NCI-H1105 (cell line): ENCODE measurements at regions not wholly inside any gene's neighbourhood (a gene's known extent, or its start where the extent isn't known, plus 50 kb on each side); places are given as distances from the start of the nearest gene placed in this dataset.
"Not testable (repeated sequence)": the region's sequence is repeated elsewhere in the genome, so short reads cannot be mapped to it uniquely, and the experiment has no call there.

Experiments used
- DNase-seq: peaks from one replicate; lab custom pipeline; 2025; lab: John Stamatoyannopoulos, UW

- no peak for DNase-seq
These were observed 119.0 kb downstream of the NKX6-1 start for GRCh38 chr4:84379917-84380641.

- DNase-seq = no peak
These were observed 120.1 kb downstream of the NKX6-1 start for GRCh38 chr4:84378983-84379382.

DNA sequence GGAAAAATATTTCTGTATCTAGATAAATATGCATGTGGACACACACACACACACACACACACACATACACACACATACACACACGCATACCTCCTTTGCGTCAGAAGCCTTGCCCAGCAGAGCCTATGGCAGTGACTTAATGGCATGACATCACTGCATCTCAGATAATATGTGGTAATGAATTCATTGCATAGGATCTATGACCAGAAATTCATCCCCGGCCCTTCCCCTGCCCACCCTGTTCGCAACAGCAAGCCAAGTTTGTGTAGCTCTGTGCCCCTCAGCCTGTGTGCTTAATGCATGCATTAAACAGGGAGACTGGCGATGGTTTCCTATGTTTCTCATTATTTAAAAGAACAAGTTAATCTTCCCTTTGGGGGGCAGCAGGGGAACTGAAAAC, 120.7 kb downstream of the NKX6-1 start:
- no peak for DNase-seq

DNA sequence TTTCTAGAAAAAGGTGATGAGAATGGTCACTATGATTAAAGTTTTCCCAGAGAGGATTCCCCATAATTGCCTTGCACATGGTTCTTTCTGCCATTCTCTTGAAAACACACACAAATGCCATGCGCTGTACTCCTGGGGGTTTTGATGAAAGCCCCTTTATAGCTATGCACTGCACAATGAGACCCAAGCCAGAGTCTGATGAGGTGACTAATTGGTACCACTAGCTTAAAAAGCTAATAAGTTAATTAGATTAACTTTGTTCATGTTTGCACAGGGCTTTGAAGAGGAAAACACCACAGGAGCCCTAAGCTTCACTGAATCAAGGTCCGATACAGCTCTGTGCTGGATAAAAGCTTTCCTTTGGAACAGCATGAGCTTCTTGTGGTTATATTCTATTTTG, 132.2 kb downstream of the NKX6-1 start:
- DNase-seq = no peak

GRCh38 chr4:84366161-84366560, 132.9 kb downstream of the NKX6-1 start:
- no peak for DNase-seq

DNA sequence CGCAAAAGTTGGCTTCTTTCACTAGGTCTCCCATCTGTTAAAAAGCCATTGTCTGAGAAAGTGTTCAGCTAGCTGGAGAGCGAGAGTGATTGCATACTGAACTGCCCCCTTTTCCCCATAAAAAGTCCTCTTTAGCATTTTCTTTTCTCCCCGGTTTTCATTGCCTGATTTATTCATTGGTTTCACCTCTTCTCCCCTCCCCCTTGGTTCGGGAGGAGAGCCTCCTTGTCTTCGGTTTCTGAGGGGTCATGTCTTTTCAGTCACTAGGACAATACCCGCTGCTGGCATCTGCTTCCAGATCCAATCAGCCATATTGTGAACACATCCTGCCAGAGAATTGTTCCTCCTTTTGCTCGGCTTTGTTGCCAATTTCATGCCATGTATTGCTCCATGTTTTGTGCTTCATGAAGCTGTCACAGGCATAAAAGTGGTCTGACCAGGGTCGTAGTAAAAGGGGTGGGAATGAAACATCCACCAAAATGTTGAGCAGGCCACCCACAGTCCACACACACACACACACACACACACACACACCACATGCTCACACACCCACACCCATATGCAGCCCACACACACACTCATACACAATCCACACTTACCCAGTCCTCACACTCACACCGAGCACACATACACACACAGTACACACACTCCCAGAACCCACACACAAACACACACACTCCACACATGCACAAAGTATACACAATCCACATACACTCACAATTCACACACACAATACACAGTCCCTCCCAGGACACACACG, 136.0 kb downstream of the NKX6-1 start:
- no peak for DNase-seq

- no peak for DNase-seq
These were observed 156.9 kb downstream of the NKX6-1 start for GRCh38 chr4:84342161-84342560.

- DNase-seq = no peak
These were observed 157.5 kb downstream of the NKX6-1 start for GRCh38 chr4:84341559-84341958.

- no peak for DNase-seq
These were observed 160.7 kb downstream of the NKX6-1 start for GRCh38 chr4:84338367-84338766.

GRCh38 chr4:84336964-84337705, 162.0 kb downstream of the NKX6-1 start:
- no peak for DNase-seq

DNA sequence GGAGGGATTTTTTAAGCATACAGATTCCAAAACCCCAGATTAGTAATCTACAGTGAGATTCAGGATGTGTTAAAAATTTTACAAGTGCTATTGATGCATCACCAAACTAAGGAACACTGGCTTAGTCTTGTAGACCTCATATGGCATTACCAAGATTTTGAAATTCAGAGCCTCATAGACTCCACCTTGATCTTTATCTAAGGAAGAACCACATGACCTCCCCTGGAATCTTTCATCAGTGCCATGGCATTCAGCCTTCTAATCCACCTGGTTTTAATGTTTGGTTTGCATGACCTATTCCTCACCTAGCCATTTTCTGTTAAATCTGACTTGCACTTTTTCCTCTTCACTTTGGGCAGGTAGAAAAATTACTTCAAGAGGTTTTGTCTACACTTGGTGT, 171.6 kb downstream of the NKX6-1 start:
- DNase-seq = no peak

DNA sequence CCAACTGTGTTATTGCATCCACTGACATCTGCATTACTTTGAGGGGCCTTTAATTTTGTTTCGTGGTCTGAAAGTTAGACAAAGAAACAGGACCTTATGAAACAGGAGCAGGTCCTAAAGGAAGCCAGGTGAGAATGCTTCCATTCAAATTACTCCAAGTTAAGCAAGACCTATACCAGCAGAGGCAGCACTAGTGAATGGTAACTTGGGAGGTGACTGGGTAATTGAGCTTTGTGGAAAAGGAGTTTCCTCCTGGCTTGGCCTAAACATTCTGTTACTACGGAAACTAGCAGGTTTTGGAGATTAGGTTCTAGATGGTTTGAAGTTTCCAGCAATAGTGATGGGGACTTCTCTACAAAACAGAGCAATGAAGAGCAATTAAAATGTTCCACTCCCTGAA, 173.5 kb downstream of the NKX6-1 start:
- no peak for DNase-seq

- peak; percentile 14 for DNase-seq
These were observed 174.5 kb downstream of the NKX6-1 start for GRCh38 chr4:84324303-84325245.

DNA sequence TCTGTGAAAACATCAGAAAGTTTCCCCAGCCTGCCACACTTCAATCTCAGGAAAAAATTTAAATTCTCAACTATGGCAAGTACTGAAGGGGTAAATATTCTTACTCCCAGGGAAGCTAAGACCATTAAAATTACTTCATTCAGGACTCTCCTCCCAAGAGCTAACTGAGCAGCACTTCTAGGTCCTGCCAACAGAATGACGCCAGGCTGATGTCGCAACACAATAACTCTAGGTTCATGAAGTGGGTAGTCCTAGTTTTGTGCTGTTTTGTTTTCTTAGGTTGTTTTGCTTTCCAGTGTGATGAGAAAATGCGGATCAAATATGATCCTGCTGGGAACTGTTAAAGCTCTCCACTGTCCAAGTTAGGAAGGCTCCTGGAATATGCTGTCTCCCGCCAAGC, 180.0 kb downstream of the NKX6-1 start:
- no peak for DNase-seq

- DNase-seq = no peak
These were observed 181.6 kb downstream of the NKX6-1 start for GRCh38 chr4:84317513-84317912.

DNA sequence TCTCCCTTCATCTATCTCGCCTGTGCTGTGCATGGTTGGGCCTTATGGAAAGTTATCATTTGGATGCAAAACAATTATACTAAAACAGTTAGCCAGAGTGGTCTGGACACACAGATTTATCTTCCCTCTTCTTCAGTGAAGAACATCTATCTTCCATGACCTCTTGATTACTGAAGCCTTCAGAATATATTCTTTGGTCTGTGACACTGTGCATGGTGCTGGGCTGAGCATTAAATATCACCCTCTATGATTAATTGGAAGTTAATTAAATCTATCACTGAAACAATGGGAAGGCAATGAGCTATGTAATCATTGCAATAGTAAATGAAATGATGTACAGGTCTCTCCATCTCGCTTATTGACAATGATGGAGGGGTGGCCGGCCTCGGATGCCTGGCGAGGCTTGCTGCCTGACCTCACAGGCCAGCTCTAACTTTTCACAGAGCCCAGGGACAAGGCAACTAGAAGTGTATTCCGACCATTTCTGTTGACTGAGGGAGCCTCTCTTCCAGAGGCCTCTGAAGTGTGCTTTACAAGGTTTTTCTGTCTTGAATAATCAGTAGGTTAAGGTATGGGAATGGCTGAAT, 186.6 kb downstream of the NKX6-1 start:
- no peak for DNase-seq

DNA sequence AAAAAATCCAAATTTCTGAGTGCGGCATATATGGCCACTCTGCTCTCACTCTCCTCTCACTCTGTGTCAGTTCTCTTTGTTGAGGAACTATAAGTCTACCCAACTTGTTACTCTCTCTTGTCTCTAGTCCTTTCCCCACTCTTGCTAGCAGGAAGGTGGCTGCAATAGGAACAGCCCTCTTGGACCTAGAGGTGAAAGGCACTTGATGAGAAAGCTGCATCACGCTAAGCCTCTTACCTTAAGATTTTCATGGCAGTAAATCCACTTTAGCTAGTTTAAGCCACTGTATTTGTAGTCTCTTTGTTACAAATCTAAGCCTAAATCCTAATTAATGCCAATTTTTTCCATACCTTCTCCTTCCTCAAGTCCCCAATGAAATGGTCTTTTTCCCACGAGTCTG, 189.9 kb downstream of the NKX6-1 start:
- no peak for DNase-seq

DNA sequence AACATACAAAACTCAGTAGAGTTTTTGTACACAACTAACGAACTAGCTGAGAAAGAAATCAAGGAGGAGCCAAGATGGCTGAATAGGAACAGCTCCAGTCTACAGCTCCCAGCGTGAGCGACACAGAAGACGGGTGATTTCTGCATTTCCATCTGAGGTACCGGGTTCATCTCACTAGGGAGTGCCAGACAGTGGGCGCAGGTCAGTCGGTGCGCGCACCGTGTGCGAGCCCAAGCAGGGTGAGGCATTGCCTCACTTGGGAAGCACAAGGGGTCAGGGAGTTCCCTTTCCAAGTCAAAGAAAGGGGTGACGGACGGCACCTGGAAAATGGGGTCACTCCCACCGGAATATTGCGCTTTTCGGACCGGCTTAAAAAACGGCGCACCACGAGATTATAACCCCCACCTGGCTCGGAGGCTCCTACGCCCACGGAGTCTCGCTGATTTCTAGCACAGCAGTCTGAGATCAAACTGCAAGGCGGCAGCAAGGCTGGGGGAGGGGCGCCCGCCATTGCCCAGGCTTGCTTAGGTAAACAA, 200.3 kb downstream of the NKX6-1 start:
- not testable (repeated sequence) for DNase-seq

DNA sequence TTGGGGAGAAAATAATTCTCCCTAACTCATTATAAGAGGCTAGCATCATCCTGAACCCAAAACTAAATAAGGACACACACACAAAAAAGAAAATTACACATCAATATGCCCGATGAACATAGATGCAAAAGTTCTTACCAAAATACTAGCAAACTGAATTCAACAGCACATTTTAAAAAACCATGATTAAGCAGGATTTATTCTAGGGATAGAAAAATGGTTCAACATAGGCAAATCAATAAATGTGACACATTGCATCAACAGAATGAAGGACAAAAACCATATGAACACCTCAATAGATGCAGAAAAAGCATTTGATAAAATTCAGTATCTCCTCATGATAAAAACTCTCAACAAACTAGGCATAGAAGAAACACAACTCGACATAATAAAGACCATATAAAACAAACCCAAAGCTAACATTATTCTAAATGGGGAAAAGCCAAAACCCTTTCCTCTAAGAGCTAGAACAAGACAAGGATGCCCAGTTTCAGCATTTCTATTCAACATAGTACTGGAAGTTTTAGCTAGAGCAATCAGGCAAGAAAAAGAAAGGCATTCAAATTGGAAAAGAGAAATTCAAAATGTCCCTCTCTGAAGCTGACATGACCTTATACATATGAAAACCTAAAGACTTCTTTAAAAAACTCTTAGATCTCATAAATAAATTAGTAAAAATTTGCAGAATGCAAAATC, 200.9 kb downstream of the NKX6-1 start:
- DNase-seq = no peak

DNA sequence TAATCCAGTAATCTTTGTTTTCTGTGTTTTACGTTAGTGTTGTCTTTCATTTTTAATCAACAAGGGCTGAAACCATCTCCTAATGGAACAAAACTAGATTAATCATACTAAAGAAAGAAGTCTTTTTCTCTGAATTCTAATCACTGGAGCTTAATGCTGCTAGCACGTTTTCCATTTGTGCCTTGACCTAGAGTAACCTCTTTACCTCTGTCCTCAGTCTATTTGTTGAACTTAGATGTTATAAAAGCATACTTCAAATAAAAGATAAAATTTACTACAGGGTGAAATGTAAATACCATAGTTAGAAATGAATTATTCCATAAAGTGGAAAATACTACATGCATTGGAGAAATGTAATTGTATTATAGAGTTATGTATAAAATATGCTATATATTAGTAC, 207.1 kb downstream of the NKX6-1 start:
- DNase-seq = no peak

- DNase-seq = no peak
These were observed 213.0 kb downstream of the NKX6-1 start for GRCh38 chr4:84286048-84286447.
